Lung (tissue), 11 donors: ENCODE measurements at regions not wholly inside any gene's neighbourhood (a gene's known extent, or its start where the extent isn't known, plus 50 kb on each side); places are given as distances from the start of the nearest gene placed in this dataset.

Source experiments
- ATAC-seq: fragments of 200-7000 bp; cut with Tn5 transposase; one replicate; pipeline ENCODE4 v1.9.1; 2020; ENCODE audit warnings: moderate number of reproducible peaks; ENCODE audit not compliant: insufficient read depth, low FRiP score
- DNase-seq, 3 donors: peaks; one replicate each; pipeline ENCODE4 v3.0.0-alpha.2; 2013 to 2017
- H3K27ac ChIP-seq, 2 donors: one replicate each; pipeline ENCODE4 v1.5.1; 2013; ENCODE audit warnings: mild to moderate bottlenecking in 2 of 2, moderate library complexity in 2 of 2, control low read depth in 1 of 2, inconsistent platforms in 1 of 2, low read depth in 1 of 2, low read length in 1 of 2
- H3K27me3 ChIP-seq, 3 donors: one replicate each; pipeline ENCODE4 v1.5.1; 2013; ENCODE audit warnings: low read length in 2 of 3; ENCODE audit not compliant: control insufficient read depth in 3 of 3, insufficient read depth in 3 of 3
- H3K36me3 ChIP-seq, 4 donors: one replicate each; pipeline ENCODE4 v1.5.1; 2013; ENCODE audit warnings: low read length in 4 of 4, mild to moderate bottlenecking in 1 of 4, moderate library complexity in 1 of 4; ENCODE audit not compliant: control insufficient read depth in 4 of 4, insufficient read depth in 4 of 4
- H3K4me1 ChIP-seq, 5 donors: one replicate each; pipeline ENCODE4 v1.5.1; 2013; ENCODE audit warnings: low read length in 5 of 5, mild to moderate bottlenecking in 2 of 5, moderate library complexity in 1 of 5; ENCODE audit not compliant: control insufficient read depth in 5 of 5, insufficient read depth in 5 of 5
- H3K4me3 ChIP-seq: one replicate; pipeline ENCODE4 v1.5.1; 2013; ENCODE audit warnings: mild to moderate bottlenecking, control low read depth, moderate library complexity
- H3K9ac ChIP-seq, 2 donors: one replicate each; pipeline ENCODE4 v1.5.1; 2013; ENCODE audit warnings: low read length in 2 of 2, control low read depth in 1 of 2; ENCODE audit not compliant: insufficient read depth in 1 of 2
- H3K9me3 ChIP-seq, 4 donors: one replicate each; pipeline ENCODE4 v1.5.1; 2013; ENCODE audit warnings: low read length in 3 of 4, mild to moderate bottlenecking in 1 of 4, moderate library complexity in 1 of 4; ENCODE audit not compliant: control insufficient read depth in 4 of 4, insufficient read depth in 3 of 4
- CTCF ChIP-seq: IDR thresholded peaks from 2 replicates; pipeline ENCODE4 v1.5.1; 2012; ENCODE audit warnings: mild to moderate bottlenecking; ENCODE audit errors: control extremely low read depth, extremely low read depth
- WGBS, 2 donors: extraction: QIAGEN DNeasy Blood & Tissue Kit; methylation state at CpG; one replicate each; pipeline ENCODE4 v1.1.7; 2013; 5-methylcytosine and 5-hydroxymethylcytosine counted together
- donor health status: control.
- donor health status: control.
- donor health status: Bipolar disorder and iron deficiency.
- donor health status: healthy.
- donor health status: DM: yes; HTN: yes; CAD: no.

- WGBS, 2 donors, result 68 to 71% methylated on average over 6 of the region's 6 CpGs
- H3K9me3 ChIP-seq, result no peaks in the 10 kb centered on the region
- H3K27ac ChIP-seq, result no peak overlapping the region
- no peaks in the 10 kb centered on the region for H3K27me3 ChIP-seq
- no peak for ATAC-seq
- TF ChIP-seq CTCF, result no peak
- no peak overlapping the region for H3K9ac ChIP-seq
- H3K4me3 ChIP-seq, result no peak overlapping the region
- H3K4me1 ChIP-seq, result peaks cover 0 to 9% (median 0%) of the 10 kb centered on the region in 5 donors
- H3K36me3 ChIP-seq, result no peaks in the 10 kb centered on the region
- peak; percentile 72 to 95 (median 94) for DNase-seq
Observed at GRCh38 chr6:121600389-121601168, 165.1 kb downstream of the GJA1 start.

GRCh38 chr6:121603486-121603885 is 168.0 kb downstream of the GJA1 start:
- no peaks in the 10 kb centered on the region for H3K9me3 ChIP-seq
- ATAC-seq (no peak), DNase-seq (no peak)
- H3K36me3 ChIP-seq, result no peaks in the 10 kb centered on the region
- peaks cover 0 to 17% (median 0%) of the 10 kb centered on the region in 5 donors for H3K4me1 ChIP-seq
- no peak overlapping the region for H3K4me3 ChIP-seq
- no peak overlapping the region for H3K9ac ChIP-seq
- TF ChIP-seq CTCF, result no peak
- H3K27ac ChIP-seq, result no peak overlapping the region
- 78 to 83% methylated on average over 4 of the region's 4 CpGs for WGBS, 2 donors
- H3K27me3 ChIP-seq, result no peaks in the 10 kb centered on the region

- H3K4me1 ChIP-seq, result peaks cover 0 to 16% (median 0%) of the 10 kb centered on the region in 5 donors
- no peak overlapping the region for H3K4me3 ChIP-seq
- DNase-seq (no peak), ATAC-seq (no peak)
- H3K9ac ChIP-seq, result no peak overlapping the region
- WGBS, 2 donors, result 72 to 83% methylated on average over 2 of the region's 2 CpGs
- H3K27ac ChIP-seq, result no peak overlapping the region
- no peaks in the 10 kb centered on the region for H3K36me3 ChIP-seq
- H3K9me3 ChIP-seq, result no peaks in the 10 kb centered on the region
- H3K27me3 ChIP-seq, result no peaks in the 10 kb centered on the region
- no peak for TF ChIP-seq CTCF
Observed at GRCh38 chr6:121607721-121608120, 172.3 kb downstream of the GJA1 start.

- no peak overlapping the region for H3K27ac ChIP-seq
- no peak for TF ChIP-seq CTCF
- H3K9ac ChIP-seq, result no peak overlapping the region
- no peaks in the 10 kb centered on the region for H3K9me3 ChIP-seq
- H3K27me3 ChIP-seq, result no peaks in the 10 kb centered on the region
- no peak overlapping the region for H3K4me3 ChIP-seq
- DNase-seq (no peak), ATAC-seq (no peak)
- 71 to 73% methylated on average over 3 of the region's 3 CpGs for WGBS, 2 donors
- no peaks in the 10 kb centered on the region for H3K36me3 ChIP-seq
- H3K4me1 ChIP-seq, result peaks cover 0 to 17% (median 0%) of the 10 kb centered on the region in 5 donors
Observed at GRCh38 chr6:121608270-121608669, 172.8 kb downstream of the GJA1 start.
